Glutamatergic neuron (in vitro differentiated cells): ENCODE measurements at regions not wholly inside any gene's neighbourhood (a gene's known extent, or its start where the extent isn't known, plus 50 kb on each side); places are given as distances from the start of the nearest gene placed in this dataset.

ENCODE experiments used
- DNase-seq: peaks from one replicate; pipeline ENCODE4 v3.0.0; 2022
- H3K27ac Mint-ChIP-seq: one replicate; pipeline ENCODE4 v1.8.0; 2020; ENCODE audit warnings: mild to moderate bottlenecking, mixed read lengths, inconsistent platforms; ENCODE audit not compliant: unreplicated experiment
- H3K27me3 Mint-ChIP-seq: one replicate; pipeline ENCODE4 v1.8.0; 2020; ENCODE audit warnings: mild to moderate bottlenecking, moderate library complexity, mixed read lengths, inconsistent platforms; ENCODE audit not compliant: unreplicated experiment
- H3K36me3 Mint-ChIP-seq: one replicate; pipeline ENCODE4 v1.8.0; 2020; ENCODE audit warnings: mild to moderate bottlenecking, mixed read lengths, inconsistent platforms; ENCODE audit not compliant: unreplicated experiment
- H3K4me1 Mint-ChIP-seq: one replicate; pipeline ENCODE4 v1.8.0; 2020; ENCODE audit warnings: mild to moderate bottlenecking, low read depth, mixed read lengths, inconsistent platforms; ENCODE audit not compliant: unreplicated experiment
- H3K4me3 Mint-ChIP-seq: one replicate; pipeline ENCODE4 v1.8.0; 2020; ENCODE audit warnings: mild to moderate bottlenecking, mixed read lengths, inconsistent platforms; ENCODE audit not compliant: unreplicated experiment
- H3K9me3 Mint-ChIP-seq: one replicate; pipeline ENCODE4 v1.8.0; 2020; ENCODE audit warnings: mild to moderate bottlenecking, moderate library complexity, mixed read lengths, inconsistent platforms; ENCODE audit not compliant: unreplicated experiment
- CTCF ChIP-seq: fragments of 200-600 bp; sonication (generic); IDR thresholded peaks from one replicate; pipeline ENCODE4 v1.5.0; 2021; ENCODE audit not compliant: partially characterized antibody, unreplicated experiment

- TF ChIP-seq CTCF: no peak
- Mint-ChIP-seq H3K4me3 (no peak overlapping the region), H3K27ac (no peak overlapping the region), H3K9me3 (no peaks in the 10 kb centered on the region), H3K36me3 (no peaks in the 10 kb centered on the region), H3K27me3 (peaks cover 3% of the 10 kb centered on the region), H3K4me1 (no peaks in the 10 kb centered on the region)
- no peak for DNase-seq
These were observed 181.7 kb downstream of the PTEN start for GRCh38 chr10:88045096-88045495.

GRCh38 chr10:88045656-88046415 is 182.4 kb downstream of the PTEN start:
- no peak overlapping the region for H3K4me3 Mint-ChIP-seq
- H3K4me1 Mint-ChIP-seq: no peaks in the 10 kb centered on the region
- no peaks in the 10 kb centered on the region for H3K36me3 Mint-ChIP-seq
- H3K9me3 Mint-ChIP-seq: no peaks in the 10 kb centered on the region
- no peak for DNase-seq
- H3K27me3 Mint-ChIP-seq: peaks cover 3% of the 10 kb centered on the region
- no peak overlapping the region for H3K27ac Mint-ChIP-seq
- no peak for TF ChIP-seq CTCF

GRCh38 chr10:88047579-88047978 is 184.2 kb downstream of the PTEN start:
- H3K36me3 Mint-ChIP-seq: no peaks in the 10 kb centered on the region
- no peaks in the 10 kb centered on the region for H3K9me3 Mint-ChIP-seq
- no peak for DNase-seq
- no peaks in the 10 kb centered on the region for H3K4me1 Mint-ChIP-seq
- no peaks in the 10 kb centered on the region for H3K27me3 Mint-ChIP-seq
- no peak overlapping the region for H3K27ac Mint-ChIP-seq
- no peak for TF ChIP-seq CTCF
- H3K4me3 Mint-ChIP-seq: no peak overlapping the region

- DNase-seq: no peak
- H3K27ac Mint-ChIP-seq: no peak overlapping the region
- H3K9me3 Mint-ChIP-seq: no peaks in the 10 kb centered on the region
- H3K4me1 Mint-ChIP-seq: no peaks in the 10 kb centered on the region
- no peaks in the 10 kb centered on the region for H3K36me3 Mint-ChIP-seq
- no peak for TF ChIP-seq CTCF
- H3K27me3 Mint-ChIP-seq: no peaks in the 10 kb centered on the region
- no peak overlapping the region for H3K4me3 Mint-ChIP-seq
These were observed 184.9 kb downstream of the PTEN start for GRCh38 chr10:88048312-88048711.

GRCh38 chr10:88049204-88049603 is 185.8 kb downstream of the PTEN start:
- H3K4me1 Mint-ChIP-seq: no peaks in the 10 kb centered on the region
- no peaks in the 10 kb centered on the region for H3K27me3 Mint-ChIP-seq
- no peak overlapping the region for H3K27ac Mint-ChIP-seq
- H3K36me3 Mint-ChIP-seq: no peaks in the 10 kb centered on the region
- no peak overlapping the region for H3K4me3 Mint-ChIP-seq
- no peak for DNase-seq
- H3K9me3 Mint-ChIP-seq: no peaks in the 10 kb centered on the region
- TF ChIP-seq CTCF: no peak
